Medulla oblongata (tissue), 1 donor: ENCODE measurements at regions not wholly inside any gene's neighbourhood (a gene's known extent, or its start where the extent isn't known, plus 50 kb on each side); places are given as distances from the start of the nearest gene placed in this dataset.
"Not testable (repeated sequence)": the region's sequence is repeated elsewhere in the genome, so short reads cannot be mapped to it uniquely, and the experiment has no call there.

Experiments
- DNase-seq: peaks from one replicate; pipeline ENCODE4 v3.0.0-alpha.2; 2015; ENCODE audit errors: extremely low spot score

- DNase-seq = no peak
These were observed 128.0 kb upstream of the MYO3A start for GRCh38 chr10:25805986-25806385.

DNA sequence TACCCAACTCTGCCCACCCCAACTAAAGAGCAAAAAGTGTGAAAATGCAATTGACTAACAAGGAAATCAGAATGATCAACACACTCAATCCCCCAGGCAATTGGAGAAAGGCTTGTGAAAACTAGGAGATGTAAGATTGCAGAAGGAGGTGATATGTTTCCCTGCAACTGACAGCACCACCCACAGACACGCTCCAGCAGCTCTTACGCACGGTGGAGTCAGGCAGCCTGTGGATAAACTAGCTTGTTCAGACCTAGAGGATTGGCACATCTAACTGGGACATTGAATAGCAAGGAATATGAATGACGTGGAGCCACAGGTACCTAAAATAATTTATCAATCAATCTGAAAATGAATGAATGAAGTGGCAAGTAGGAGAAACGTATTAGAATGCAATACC lies 125.7 kb upstream of the MYO3A start:
- no peak for DNase-seq

- DNase-seq = no peak
These were observed 122.9 kb upstream of the MYO3A start for GRCh38 chr10:25811052-25811685.

DNA sequence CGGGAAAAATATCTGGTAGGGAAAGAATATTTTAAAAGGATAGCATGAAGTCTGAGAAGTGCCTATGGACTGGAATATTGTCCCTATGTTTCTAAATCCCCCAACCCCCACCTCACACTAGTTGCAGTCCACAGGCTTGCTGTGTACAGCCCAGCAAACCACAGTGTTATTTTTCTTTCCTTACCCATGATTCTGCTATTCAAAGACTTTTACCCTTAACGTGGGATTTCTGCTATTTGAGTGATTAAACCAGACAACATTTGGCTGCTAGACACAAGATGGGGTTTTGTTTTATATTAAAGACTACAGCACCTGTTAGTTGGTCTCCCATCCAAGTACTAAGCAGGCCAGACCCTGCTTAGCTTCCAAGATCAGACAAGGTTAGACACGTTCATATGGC lies 120.5 kb upstream of the MYO3A start:
- DNase-seq = no peak

DNA sequence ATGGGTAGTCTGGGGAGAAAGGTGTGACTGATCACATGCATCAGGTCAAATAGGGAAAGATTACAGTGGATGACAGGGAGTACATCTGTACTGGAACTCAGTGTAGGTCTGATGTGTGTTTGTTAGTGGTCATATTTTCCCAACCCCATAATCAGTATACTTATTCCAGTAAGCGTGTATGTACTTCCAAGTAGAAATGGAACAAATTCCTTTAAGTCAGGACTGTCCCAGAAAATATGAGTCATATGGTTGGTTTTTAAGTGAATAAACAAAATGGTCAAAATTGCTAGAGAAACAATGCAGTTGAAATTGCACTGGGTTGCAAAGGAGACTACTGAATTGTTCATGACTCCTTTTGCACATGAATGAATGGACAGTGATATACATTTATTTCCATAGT lies 118.8 kb upstream of the MYO3A start:
- no peak for DNase-seq

GRCh38 chr10:25815999-25816768 lies 117.8 kb upstream of the MYO3A start:
- DNase-seq = no peak

GRCh38 chr10:25817200-25817599 lies 116.8 kb upstream of the MYO3A start:
- DNase-seq = no peak

- no peak for DNase-seq
These were observed 115.3 kb upstream of the MYO3A start for GRCh38 chr10:25818751-25819150.

DNA sequence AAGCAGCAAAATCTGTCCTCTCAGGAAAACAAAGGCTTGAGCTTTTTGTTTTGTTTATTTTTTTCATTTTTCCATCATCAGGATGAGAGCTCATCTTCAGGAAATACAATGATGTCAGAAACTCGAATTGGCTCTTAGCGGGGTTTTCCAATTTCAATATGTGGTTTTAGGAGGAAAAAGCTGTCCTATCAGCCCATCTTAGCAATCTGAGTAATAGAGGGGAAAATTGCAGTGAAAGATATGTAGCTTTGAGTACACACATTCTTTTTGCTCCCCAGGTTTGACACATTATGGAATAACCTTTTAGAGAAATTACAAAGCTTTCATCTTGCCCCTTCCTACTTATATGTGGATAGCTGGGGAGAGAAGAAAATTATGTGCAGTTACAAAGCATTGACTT lies 113.6 kb upstream of the MYO3A start:
- no peak for DNase-seq

DNA sequence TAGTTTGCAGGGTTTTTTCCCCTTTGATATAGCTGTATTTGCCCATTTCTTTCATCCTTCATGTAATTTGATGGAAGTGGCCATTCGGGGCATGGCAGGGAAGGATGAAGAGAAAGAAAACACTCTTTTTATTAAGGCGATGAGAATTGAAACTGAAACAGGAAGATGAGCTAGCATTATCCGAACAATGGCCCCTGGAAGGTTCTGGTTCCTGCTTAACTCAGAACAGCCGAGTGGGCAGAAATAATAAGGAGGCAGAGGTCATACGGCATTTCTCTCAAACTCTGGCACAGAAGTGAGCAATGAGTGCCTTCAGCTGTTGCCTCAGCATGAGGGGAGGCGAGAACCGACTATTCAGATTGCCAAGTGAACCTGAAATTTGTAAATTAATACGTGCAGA lies 113.2 kb upstream of the MYO3A start:
- peak; percentile 46 for DNase-seq

DNA sequence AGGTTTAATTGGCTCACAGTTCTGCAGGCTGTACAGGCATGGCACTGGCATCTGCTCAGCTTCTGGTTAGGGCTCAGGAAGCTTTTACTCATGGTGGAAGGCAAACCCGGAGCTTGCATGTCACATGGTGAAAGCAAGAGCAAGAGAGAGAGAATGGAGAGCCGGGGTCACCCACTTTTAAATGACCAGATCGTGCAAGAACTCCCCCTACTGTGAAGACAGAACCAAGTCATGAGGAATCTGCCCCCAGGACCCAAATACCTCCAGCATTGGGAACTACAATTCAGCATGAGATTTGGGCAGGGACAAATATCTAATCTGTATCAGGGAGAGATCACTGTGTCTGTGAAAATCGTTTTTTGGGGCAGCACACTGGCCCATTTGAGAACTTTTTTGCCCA lies 110.0 kb upstream of the MYO3A start:
- no peak for DNase-seq

DNA sequence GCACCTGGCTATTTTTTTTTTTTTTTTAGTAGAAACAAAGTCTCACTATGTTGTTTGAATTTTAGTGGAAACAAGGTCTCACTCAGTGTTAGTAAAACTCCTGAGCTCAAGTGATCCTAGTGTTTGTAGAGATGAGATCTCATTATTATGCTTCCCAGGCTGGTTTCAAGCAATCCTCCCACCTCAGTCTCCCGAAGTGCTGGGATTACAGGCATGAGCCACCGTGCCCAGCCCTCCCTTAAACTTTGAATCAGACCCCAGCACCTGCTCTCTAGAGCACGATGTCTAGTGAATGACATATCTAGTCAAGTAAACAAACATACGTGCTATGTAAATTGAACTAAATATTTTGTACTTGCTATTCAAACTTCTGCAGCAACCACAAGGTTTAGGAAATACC lies 105.6 kb upstream of the MYO3A start:
- no peak for DNase-seq

DNA sequence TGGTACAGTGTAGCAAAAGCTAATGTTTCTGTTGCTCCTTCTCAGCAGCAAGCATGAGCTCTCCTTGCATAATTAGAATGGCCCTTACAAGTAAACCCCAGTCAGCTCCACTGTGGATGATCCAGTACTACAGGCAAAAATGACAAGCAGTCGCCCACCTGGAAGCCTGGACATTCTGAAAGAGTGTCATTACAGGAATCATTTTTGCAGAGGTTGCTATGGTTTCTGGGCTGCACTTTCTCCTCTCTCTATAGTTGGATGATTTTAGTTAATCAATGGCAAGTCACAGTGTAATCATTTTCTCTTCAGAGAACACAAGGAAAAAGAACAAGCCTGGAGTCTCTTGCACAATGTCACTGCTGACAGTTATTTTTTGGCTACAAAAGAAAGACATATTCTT lies 102.9 kb upstream of the MYO3A start:
- no peak for DNase-seq

DNA sequence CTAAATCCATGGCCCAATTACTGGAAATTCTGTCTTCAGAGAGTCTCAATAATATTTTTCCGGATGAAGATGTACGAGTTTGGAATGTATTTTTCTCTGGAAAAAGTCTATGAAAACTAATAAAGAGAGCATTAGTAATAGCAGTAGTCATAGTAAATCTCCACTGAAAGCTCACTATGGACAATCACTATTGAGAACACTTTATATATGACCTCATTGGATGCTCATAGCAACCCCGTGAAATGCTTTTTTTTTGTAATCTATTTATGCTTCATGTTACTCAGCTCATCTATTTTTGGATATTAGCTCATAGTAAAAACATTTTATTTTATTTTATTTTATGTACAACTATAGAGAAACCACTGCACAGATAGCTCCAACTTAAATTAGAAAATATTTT lies 94.3 kb upstream of the MYO3A start:
- no peak for DNase-seq

DNA sequence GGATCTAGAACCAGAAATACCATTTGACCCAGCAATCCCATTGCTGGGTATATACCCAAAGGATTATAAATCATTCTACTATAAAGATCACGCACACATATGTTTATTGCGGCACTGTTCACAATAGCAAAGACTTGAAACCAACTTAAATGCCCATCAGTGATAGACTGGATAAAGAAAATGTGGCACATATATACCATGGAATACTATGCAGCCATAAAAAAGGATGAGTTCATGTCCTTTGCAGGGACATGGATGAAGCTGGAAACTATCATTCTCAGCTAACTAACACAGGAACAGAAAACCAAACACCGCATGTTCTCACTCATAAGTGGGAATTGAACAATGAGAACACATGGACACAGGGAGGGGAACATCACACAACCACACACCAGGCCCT lies 93.2 kb upstream of the MYO3A start:
- DNase-seq = not testable (repeated sequence)

DNA sequence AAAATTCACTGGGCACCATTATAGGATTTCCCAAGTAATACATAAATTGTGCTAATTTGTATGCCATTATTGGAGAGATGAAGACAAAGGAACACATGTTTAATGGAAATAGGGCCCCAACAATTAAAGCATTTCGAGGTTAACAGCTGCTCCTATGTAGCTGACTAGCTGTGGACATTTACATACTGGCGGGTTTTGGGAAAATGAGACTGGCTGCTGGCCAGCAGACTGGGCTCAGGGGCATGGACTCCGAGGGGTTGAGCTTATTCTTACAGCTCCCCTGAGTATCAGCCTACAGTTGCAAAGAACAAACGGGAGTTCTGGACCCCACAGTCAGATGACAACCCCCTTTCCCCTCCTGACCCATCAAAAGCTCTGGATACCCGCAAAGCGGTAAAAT lies 91.9 kb upstream of the MYO3A start:
- no peak for DNase-seq

- DNase-seq = no peak
These were observed 90.4 kb upstream of the MYO3A start for GRCh38 chr10:25843551-25844170.

GRCh38 chr10:25844716-25845115 lies 89.3 kb upstream of the MYO3A start:
- DNase-seq = not testable (repeated sequence)

- DNase-seq = no peak
These were observed 84.8 kb upstream of the MYO3A start for GRCh38 chr10:25849268-25849667.

DNA sequence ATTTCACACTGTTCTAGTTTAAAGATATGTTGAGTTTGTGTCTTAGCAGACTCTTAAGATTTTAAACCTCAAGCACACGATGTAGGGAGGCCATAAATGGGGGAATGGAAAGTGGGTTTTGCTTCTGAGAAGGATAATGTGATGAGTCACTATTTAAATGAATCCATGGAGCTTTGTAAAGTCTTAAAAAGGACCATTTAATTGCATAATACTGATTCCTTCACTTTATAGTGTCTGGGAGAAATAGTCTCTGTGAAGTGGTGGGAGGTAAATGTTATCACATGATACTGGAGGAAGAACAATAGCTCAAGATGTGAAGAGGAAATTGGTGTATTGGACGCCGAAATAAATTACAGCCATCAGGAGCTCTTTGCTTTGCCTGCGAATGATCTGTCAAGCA lies 84.0 kb upstream of the MYO3A start:
- no peak for DNase-seq

GRCh38 chr10:25851548-25851947 lies 82.5 kb upstream of the MYO3A start:
- DNase-seq = no peak

DNA sequence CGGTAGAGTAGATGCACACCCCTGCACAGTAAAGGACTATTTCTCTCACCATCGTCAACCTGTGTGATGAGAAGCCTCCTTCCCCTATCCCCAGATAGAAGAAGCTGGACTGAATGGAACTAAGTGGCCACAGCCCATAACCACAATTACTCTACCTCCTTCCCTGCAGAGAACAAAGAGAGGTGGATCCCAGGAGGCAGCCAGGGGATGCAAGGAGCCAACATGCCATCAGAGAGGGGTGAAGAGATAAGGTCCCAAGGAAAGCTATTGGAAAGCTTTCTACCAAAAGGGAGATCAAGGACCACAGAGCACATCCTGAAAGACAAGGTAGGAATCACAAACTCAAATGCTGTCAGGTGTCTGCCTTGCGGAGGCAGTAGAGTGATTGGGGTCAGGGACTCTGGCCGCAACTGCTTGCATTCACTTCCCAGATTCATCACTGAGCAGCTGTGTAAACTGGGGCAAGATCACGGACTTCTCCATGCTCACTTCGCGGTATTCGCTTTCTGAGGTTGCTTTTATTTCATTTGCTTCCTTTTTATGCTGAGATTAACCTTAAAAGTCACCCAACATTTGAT lies 81.6 kb upstream of the MYO3A start:
- DNase-seq = no peak

- no peak for DNase-seq
These were observed 76.0 kb upstream of the MYO3A start for GRCh38 chr10:25858076-25858475.
